ENCODE measurements at regions not wholly inside any gene's neighbourhood (a gene's known extent, or its start where the extent isn't known, plus 50 kb on each side); places are given as distances from the start of the nearest gene placed in this dataset.

DNA sequence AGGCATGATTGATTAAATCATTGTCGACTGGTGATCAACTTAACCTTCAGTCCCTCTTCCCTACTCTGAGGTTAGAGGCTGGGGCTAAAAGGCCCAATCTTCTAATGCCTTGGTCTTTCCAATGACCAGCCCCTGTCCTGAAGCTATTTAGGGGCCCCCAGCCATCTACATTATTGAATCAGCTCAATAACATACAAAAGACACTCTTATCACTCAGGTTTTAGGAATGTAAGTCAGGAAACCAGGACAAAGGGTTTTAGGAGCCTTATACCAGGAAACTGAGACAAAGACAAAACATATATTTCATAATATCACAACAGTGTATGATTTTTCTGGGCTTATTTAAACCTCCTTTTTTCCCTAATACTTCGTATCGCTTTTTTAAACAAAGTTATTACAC is 198.6 kb downstream of the RNF152 start:
- Histone ChIP-seq H3K27me3 (no peaks in the 10 kb centered on the region), H3K4me3 (no peak overlapping the region)

DNA sequence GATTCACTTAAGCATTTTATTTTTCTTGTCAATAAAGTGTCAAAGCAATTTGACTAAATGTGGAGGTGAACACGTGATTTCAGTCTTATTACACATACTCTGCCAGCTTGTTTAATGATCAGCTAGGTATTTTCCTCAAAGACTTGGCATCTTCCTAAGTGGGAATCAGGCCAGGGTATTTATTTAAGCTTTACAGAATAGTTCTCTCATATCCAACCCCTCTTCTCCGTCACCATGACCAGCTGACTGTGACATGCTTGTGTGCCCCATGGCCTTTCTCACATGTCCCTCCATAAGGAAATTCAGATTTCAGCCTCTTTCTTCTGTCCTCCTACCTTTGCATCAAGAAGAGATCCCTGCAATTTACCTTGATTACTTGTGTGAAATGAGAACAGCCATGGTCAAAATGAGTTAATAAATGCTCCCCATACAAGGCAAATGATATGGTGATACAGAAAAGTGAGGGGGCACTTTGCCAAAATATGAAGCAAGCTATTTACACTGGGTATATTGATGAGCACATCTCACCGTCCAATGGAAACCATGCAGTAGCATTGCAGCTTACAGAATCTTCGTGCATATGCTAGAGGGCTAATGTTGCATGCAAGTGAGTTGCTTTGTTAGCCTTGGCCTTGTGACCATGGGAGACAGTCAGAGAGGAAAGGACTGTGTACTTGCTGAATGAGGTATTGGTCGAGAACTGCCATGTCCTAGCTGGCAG is 202.2 kb downstream of the RNF152 start:
- Histone ChIP-seq H3K9me3 (ENCODE audit: low read depth) (no peaks in the 10 kb centered on the region), H3K4me3 (no peak overlapping the region), H3K27me3 (no peaks in the 10 kb centered on the region), H3K36me3 (no peaks in the 10 kb centered on the region), H3K27ac (no peak overlapping the region), H3K4me1 (ENCODE audit: low read depth) (no peaks in the 10 kb centered on the region)
- TF ChIP-seq CTCF (IDR thresholded peaks at IDR 0.05; ENCODE audit: low read depth, low read length): no peak
- no peak for DNase-seq (ENCODE audit: low read depth in 1 of 2, low spot score in 1 of 2)

More for the DNA sequence above, 198.6 kb downstream of the RNF152 start:
- H3K27ac ChIP-seq: no peak overlapping the region
- no peaks in the 10 kb centered on the region for H3K4me1 ChIP-seq (ENCODE audit: low read depth)
- no peaks in the 10 kb centered on the region for H3K36me3 ChIP-seq
- no peaks in the 10 kb centered on the region for H3K9me3 ChIP-seq (ENCODE audit: low read depth)
- TF ChIP-seq CTCF (IDR thresholded peaks at IDR 0.05; ENCODE audit: low read depth, low read length): no peak
- DNase-seq (ENCODE audit: low read depth in 1 of 2, low spot score in 1 of 2): no peak

GRCh38 chr18:61687317-61687716 is 205.5 kb downstream of the RNF152 start:
- no peak overlapping the region for H3K4me3 ChIP-seq
- H3K9me3 ChIP-seq (ENCODE audit: low read depth): no peaks in the 10 kb centered on the region
- no peaks in the 10 kb centered on the region for H3K4me1 ChIP-seq (ENCODE audit: low read depth)
- no peak for DNase-seq (ENCODE audit: low read depth in 1 of 2, low spot score in 1 of 2)
- no peaks in the 10 kb centered on the region for H3K27me3 ChIP-seq
- H3K27ac ChIP-seq: no peak overlapping the region
- no peaks in the 10 kb centered on the region for H3K36me3 ChIP-seq
- TF ChIP-seq CTCF (IDR thresholded peaks at IDR 0.05; ENCODE audit: low read depth, low read length): no peak

DNA sequence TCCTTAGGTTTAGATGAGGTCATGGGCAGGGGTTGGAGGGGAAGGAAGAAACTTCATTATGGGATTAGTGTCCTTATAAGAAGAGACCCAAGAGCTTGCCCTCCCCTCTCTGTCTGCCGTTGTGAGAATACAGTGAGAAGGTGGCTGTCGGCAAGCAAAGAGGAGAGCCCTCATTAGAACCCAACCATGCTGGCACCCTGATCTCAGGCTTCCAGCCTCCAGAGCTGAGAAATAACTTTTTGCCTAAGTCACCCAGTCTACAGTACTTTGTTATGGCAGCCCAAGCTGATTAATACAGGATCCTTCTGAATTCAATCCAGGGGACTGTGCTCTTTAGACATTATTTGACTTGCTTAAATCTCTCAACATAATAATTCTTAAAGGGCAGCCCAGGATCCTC is 209.0 kb downstream of the RNF152 start:
- no peak overlapping the region for H3K4me3 ChIP-seq
- H3K4me1 ChIP-seq (ENCODE audit: low read depth): no peaks in the 10 kb centered on the region
- H3K36me3 ChIP-seq: no peaks in the 10 kb centered on the region
- DNase-seq (ENCODE audit: low read depth in 1 of 2, low spot score in 1 of 2): no peak
- TF ChIP-seq CTCF (IDR thresholded peaks at IDR 0.05; ENCODE audit: low read depth, low read length): no peak
- H3K27me3 ChIP-seq: no peaks in the 10 kb centered on the region
- no peaks in the 10 kb centered on the region for H3K9me3 ChIP-seq (ENCODE audit: low read depth)
- no peak overlapping the region for H3K27ac ChIP-seq

DNA sequence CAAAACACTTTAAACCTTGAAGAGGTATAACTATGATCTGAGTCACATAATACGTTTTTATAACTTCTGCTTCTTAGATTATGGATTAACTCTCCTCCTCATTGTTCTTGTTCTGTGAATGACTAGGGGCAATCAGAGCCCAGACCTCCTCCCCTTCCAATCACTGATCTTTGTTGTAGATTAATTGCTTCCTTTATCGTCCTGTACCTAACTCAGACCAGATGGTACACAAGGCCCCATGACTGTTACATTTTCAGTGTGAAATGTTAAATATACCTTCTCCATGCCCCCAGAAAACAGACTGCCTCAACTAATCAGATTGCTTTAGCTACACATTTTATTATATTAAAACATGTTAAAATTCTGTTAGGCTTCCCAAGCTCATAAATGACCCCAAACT is 211.7 kb downstream of the RNF152 start:
- DNase-seq (ENCODE audit: low read depth in 1 of 2, low spot score in 1 of 2): no peak
- Histone ChIP-seq H3K4me3 (no peak overlapping the region), H3K36me3 (no peaks in the 10 kb centered on the region), H3K27me3 (no peaks in the 10 kb centered on the region), H3K9me3 (ENCODE audit: low read depth) (no peaks in the 10 kb centered on the region), H3K4me1 (ENCODE audit: low read depth) (no peaks in the 10 kb centered on the region), H3K27ac (no peak overlapping the region)
- TF ChIP-seq CTCF (IDR thresholded peaks at IDR 0.05; ENCODE audit: low read depth, low read length): no peak

All from cardiac muscle cell (in vitro differentiated cells and primary cell).